ENCODE measurements at regions not wholly inside any gene's neighbourhood (a gene's known extent, or its start where the extent isn't known, plus 50 kb on each side); places are given as distances from the start of the nearest gene placed in this dataset.

DNA sequence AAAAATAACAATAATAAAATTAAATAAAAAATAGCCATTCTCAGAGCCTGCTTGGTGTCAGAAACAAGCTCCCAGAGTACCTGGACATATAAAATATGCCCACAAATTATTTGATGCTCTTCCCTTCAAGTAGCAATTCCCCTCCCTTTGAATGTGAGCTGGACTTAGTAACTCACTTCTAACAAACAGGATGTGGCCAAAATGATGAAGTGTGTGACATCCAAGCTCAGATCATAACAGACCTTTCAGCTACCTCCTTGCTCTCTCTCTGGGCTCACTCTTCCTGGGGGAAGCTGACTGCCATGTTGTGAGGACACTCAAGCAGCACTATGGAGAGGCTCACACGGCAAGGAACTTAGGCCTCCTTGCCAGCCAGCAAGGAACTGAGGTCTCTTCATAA lies 69.0 kb downstream of the SPRY4 start (continued):
- TF ChIP-seq SIX5 (IDR thresholded peaks at IDR 0.05; ENCODE audit: low read depth, low read length) = no peak

- FAIRE-seq = no peak
- H3K4me2 ChIP-seq (ENCODE audit: insufficient read depth in 1 of 2, low read depth in 2 of 2, low read length in 2 of 2) = no peak overlapping the region
- H2AFZ ChIP-seq (ENCODE audit: low read length) = no peak overlapping the region
- H4K20me1 ChIP-seq (replicated peaks in 1 of 2; ENCODE audit: control insufficient read depth in 1 of 2, insufficient read depth in 2 of 2, low read length in 2 of 2) = no peaks in the 10 kb centered on the region
- no peaks in the 10 kb centered on the region for H3K27me3 ChIP-seq (replicated peaks in 1 of 4; ENCODE audit: control insufficient read depth in 3 of 4, extremely low read depth in 1 of 4, insufficient read depth in 3 of 4, low read length in 3 of 4)
- H3K9ac ChIP-seq (replicated peaks in 1 of 4; ENCODE audit: extremely low read depth in 1 of 4, low read depth in 3 of 4, low read length in 3 of 4) = no peak overlapping the region
- no peak overlapping the region for H4K91ac ChIP-seq (replicated peaks; ENCODE audit: insufficient read length, low read length)
- H4K5ac ChIP-seq (ENCODE audit: insufficient read length, low read depth, low read length) = no peak overlapping the region
- no peaks in the 10 kb centered on the region for H3K4me1 ChIP-seq (replicated peaks in 1 of 4; ENCODE audit: control insufficient read depth in 3 of 4, insufficient read depth in 4 of 4, low read length in 3 of 4)
- no peak for DNase-seq (ENCODE audit: low read depth in 1 of 2, low spot score in 2 of 2)
- no peak overlapping the region for H4K8ac ChIP-seq (ENCODE audit: extremely low read depth, insufficient read depth, low read length)
- no peak overlapping the region for H3K4ac ChIP-seq (replicated peaks; ENCODE audit: insufficient read length, low read depth, low read length)
- no peak overlapping the region for H3K27ac ChIP-seq (ENCODE audit: low read depth, low read length)
- no peak overlapping the region for H3K18ac ChIP-seq (ENCODE audit: extremely low read depth, low read length)
- no peaks in the 10 kb centered on the region for H3K23me2 ChIP-seq (ENCODE audit: low read depth, low read length)
- ChIA-PET POLR2A (ENCODE audit: partially characterized antibody) (interaction anchor here (1.4 kb wide), 1 partner anchor 44 kb away, joined by 3 read pairs; no protein-coding TSS in a partner anchor), CTCF (ENCODE audit: partially characterized antibody) (interaction anchor here (1.3 kb wide), 1 partner anchor 32 kb away, joined by 4 read pairs; no protein-coding TSS in a partner anchor)
- no peaks in the 10 kb centered on the region for H3K9me3 ChIP-seq (ENCODE audit: insufficient read depth in 2 of 2, low read depth in 1 of 2, low read length in 1 of 2)
- no peak overlapping the region for H3K23ac ChIP-seq (ENCODE audit: insufficient read length)
- H3K36me3 ChIP-seq (ENCODE audit: control insufficient read depth in 2 of 4, insufficient read depth in 4 of 4, low read length in 3 of 4) = no peaks in the 10 kb centered on the region
- no peak overlapping the region for H3K56ac ChIP-seq (replicated peaks; ENCODE audit: insufficient read length, low read depth, low read length)
- H3K4me3 ChIP-seq (ENCODE audit: extremely low read depth in 1 of 4, insufficient read depth in 2 of 4, low read depth in 3 of 4, low read length in 4 of 4) = no peak overlapping the region
- no peak overlapping the region for H2BK20ac ChIP-seq (ENCODE audit: low read length)
- no peak overlapping the region for H2BK5ac ChIP-seq (ENCODE audit: low read depth, low read length)
- H2BK120ac ChIP-seq (replicated peaks; ENCODE audit: low read depth, low read length) = no peak overlapping the region
- no peak overlapping the region for H2BK15ac ChIP-seq (ENCODE audit: low read length)
- whole genome bisulfite sequencing, 2 experiments (ENCODE audit: extremely low coverage in 1 of 2, insufficient coverage in 1 of 2, insufficient read length in 1 of 2, insufficient replicate concordance in 2 of 2, low coverage in 1 of 2, low lambda C conversion rate in 2 of 2, missing lambda C conversion rate in 1 of 2) = 92% methylated on average over 3 of the region's 3 CpGs; no CpG with 5 or more reads in 1 of the 2 experiments
- no peak overlapping the region for H2AK5ac ChIP-seq (ENCODE audit: low read depth, low read length)
- no peaks in the 10 kb centered on the region for H3K79me2 ChIP-seq (ENCODE audit: control insufficient read depth in 1 of 2, insufficient read depth in 2 of 2, low read length in 2 of 2)
- no peak overlapping the region for H3K14ac ChIP-seq (ENCODE audit: insufficient read length)
- H2BK12ac ChIP-seq (ENCODE audit: low read depth, low read length) = no peak overlapping the region
- H3K79me1 ChIP-seq (ENCODE audit: low read depth, low read length) = no peaks in the 10 kb centered on the region
- TF ChIP-seq SIN3A (conservative IDR thresholded peaks at IDR 0.05 in 1 of 2, IDR thresholded peaks at IDR 0.05 in 1 of 2; ENCODE audit: low read depth in 1 of 2, low read length in 2 of 2) (no peak), FOSL1 (IDR thresholded peaks at IDR 0.05; ENCODE audit: insufficient read depth, low read depth, low read length) (no peak), EGR1 (IDR thresholded peaks at IDR 0.05; ENCODE audit: borderline replicate concordance, low read depth, low read length) (no peak), JUND (IDR thresholded peaks at IDR 0.05; ENCODE audit: low read length) (no peak), TEAD4 (IDR thresholded peaks at IDR 0.05; ENCODE audit: low read depth, low read length) (no peak), ATF3 (IDR thresholded peaks at IDR 0.05; ENCODE audit: insufficient read depth, low read depth, low read length) (no peak), POU5F1 (IDR thresholded peaks at IDR 0.05; ENCODE audit: low read depth, low read length) (no peak), NANOG (IDR thresholded peaks at IDR 0.05; ENCODE audit: insufficient read depth, low read depth, low read length, poor library complexity, severe bottlenecking) (no peak)
- TF ChIP-seq, protein P1, sequence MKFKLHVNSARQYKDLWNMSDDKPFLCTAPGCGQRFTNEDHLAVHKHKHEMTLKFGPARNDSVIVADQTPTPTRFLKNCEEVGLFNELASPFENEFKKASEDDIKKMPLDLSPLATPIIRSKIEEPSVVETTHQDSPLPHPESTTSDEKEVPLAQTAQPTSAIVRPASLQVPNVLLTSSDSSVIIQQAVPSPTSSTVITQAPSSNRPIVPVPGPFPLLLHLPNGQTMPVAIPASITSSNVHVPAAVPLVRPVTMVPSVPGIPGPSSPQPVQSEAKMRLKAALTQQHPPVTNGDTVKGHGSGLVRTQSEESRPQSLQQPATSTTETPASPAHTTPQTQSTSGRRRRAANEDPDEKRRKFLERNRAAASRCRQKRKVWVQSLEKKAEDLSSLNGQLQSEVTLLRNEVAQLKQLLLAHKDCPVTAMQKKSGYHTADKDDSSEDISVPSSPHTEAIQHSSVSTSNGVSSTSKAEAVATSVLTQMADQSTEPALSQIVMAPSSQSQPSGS (IDR thresholded peaks at IDR 0.05; ENCODE audit: low read length) = no peak
Observed at GRCh38 chr5:142254431-142254830, 70.4 kb downstream of the SPRY4 start.
